ENCODE measurements at regions not wholly inside any gene's neighbourhood (a gene's known extent, or its start where the extent isn't known, plus 50 kb on each side); places are given as distances from the start of the nearest gene placed in this dataset.

- Histone ChIP-seq H3K4me1 (peaks cover 0 to 3% (median 0%) of the 10 kb centered on the region in 4 donors), H3K4me3 (no peak overlapping the region), H3K9me3 (no peaks in the 10 kb centered on the region), H3K36me3 (no peaks in the 10 kb centered on the region), H3K27me3 (no peaks in the 10 kb centered on the region), H3K27ac (no peak overlapping the region)
- WGBS, 2 donors (ENCODE audit: low coverage in 1 of 2) = 72% methylated on average over 3 of the region's 3 CpGs; no CpG with 5 or more reads in 1 of the 2 donors
- no peak for DNase-seq
- intact Hi-C loops (cut with DNase I; ENCODE audit: low total_unique reads) = no loop called here
- in situ Hi-C loops (cut with MboI; ENCODE audit: low pct_ligation_motif_present in 1 of 4, low pct_unique_long_range_greater_than_20kb in 1 of 4, low sequenced_read_pairs in 3 of 4) = no loop called here
- TF ChIP-seq POLR2A (IDR thresholded peaks at IDR 0.05) (no peak), POLR2AphosphoS5 (IDR thresholded peaks at IDR 0.05) (no peak), EP300 (IDR thresholded peaks at IDR 0.05; ENCODE audit: low read depth) (no peak), CTCF (IDR thresholded peaks at IDR 0.05) (no peak)
Measured at GRCh38 chr9:8134635-8135034, 335.1 kb upstream of the DMAC1 start.

- no peak for DNase-seq
- WGBS, 2 donors (ENCODE audit: low coverage in 1 of 2) = 56 to 78% methylated on average over 1 to 2 of the region's 2 CpGs
- no peak overlapping the region for H3K4me3 ChIP-seq
- H3K4me1 ChIP-seq = peaks cover 0 to 3% (median 0%) of the 10 kb centered on the region in 4 donors
- TF ChIP-seq POLR2A (IDR thresholded peaks at IDR 0.05) = no peak
- in situ Hi-C loops (cut with MboI; ENCODE audit: low pct_ligation_motif_present in 1 of 4, low pct_unique_long_range_greater_than_20kb in 1 of 4, low sequenced_read_pairs in 3 of 4) = no loop called here
- H3K27ac ChIP-seq = no peak overlapping the region
- no peaks in the 10 kb centered on the region for H3K27me3 ChIP-seq
- H3K36me3 ChIP-seq = no peaks in the 10 kb centered on the region
- intact Hi-C loops (cut with DNase I; ENCODE audit: low total_unique reads) = no loop called here
- H3K9me3 ChIP-seq = no peaks in the 10 kb centered on the region
Measured at GRCh38 chr9:8133606-8134005, 334.0 kb upstream of the DMAC1 start.

DNA sequence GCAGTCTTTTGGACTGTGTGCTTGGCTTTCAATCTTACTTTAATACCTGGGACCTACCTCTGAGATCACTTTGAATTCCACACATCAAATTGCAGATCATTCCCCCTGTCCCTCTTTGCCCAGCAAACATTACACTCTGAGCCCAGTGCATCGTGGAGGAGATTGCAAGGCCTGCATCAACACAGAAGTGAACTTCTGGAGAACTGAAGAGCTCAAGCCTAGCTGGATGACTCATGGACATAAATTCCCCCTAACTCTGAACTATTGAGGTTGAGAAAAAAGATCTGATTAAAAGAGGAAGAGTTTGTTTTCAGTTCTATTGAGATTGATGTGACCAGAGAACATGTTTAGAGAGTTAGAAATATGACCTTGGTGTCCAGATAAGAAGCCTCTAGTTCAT lies 316.0 kb upstream of the DMAC1 start:
- Histone ChIP-seq H3K4me1 (no peaks in the 10 kb centered on the region), H3K9me3 (no peaks in the 10 kb centered on the region), H3K36me3 (no peaks in the 10 kb centered on the region), H3K27ac (no peak overlapping the region), H3K27me3 (no peaks in the 10 kb centered on the region), H3K4me3 (no peak overlapping the region)
- in situ Hi-C loops (cut with MboI; ENCODE audit: low pct_ligation_motif_present in 1 of 4, low pct_unique_long_range_greater_than_20kb in 1 of 4, low sequenced_read_pairs in 3 of 4) (no loop called here), intact Hi-C loops (cut with DNase I; ENCODE audit: low total_unique reads) (no loop called here)
- no peak for DNase-seq
- 70% methylated on average over 1 of the region's 1 CpG; no CpG with 5 or more reads in 1 of the 2 donors for WGBS, 2 donors (ENCODE audit: low coverage in 1 of 2)
- no peak for TF ChIP-seq CTCF (IDR thresholded peaks at IDR 0.05)
- no peak for TF ChIP-seq POLR2A (IDR thresholded peaks at IDR 0.05)
- TF ChIP-seq EP300 (IDR thresholded peaks at IDR 0.05; ENCODE audit: low read depth) = no peak
- TF ChIP-seq POLR2AphosphoS5 (IDR thresholded peaks at IDR 0.05) = no peak

- H3K27me3 ChIP-seq = no peaks in the 10 kb centered on the region
- TF ChIP-seq POLR2AphosphoS5 (IDR thresholded peaks at IDR 0.05) = no peak
- no peak for TF ChIP-seq POLR2A (IDR thresholded peaks at IDR 0.05)
- no peak for TF ChIP-seq EP300 (IDR thresholded peaks at IDR 0.05; ENCODE audit: low read depth)
- no peak for TF ChIP-seq CTCF (IDR thresholded peaks at IDR 0.05)
- 0% methylated on average over 1 of the region's 1 CpG; no CpG with 5 or more reads in 1 of the 2 donors for WGBS, 2 donors (ENCODE audit: low coverage in 1 of 2)
- no peak overlapping the region for H3K4me3 ChIP-seq
- H3K36me3 ChIP-seq = no peaks in the 10 kb centered on the region
- no peaks in the 10 kb centered on the region for H3K4me1 ChIP-seq
- intact Hi-C loops (cut with DNase I; ENCODE audit: low total_unique reads) (no loop called here), in situ Hi-C loops (cut with MboI; ENCODE audit: low pct_ligation_motif_present in 1 of 4, low pct_unique_long_range_greater_than_20kb in 1 of 4, low sequenced_read_pairs in 3 of 4) (no loop called here)
- DNase-seq = no peak
- no peak overlapping the region for H3K27ac ChIP-seq
- H3K9me3 ChIP-seq = no peaks in the 10 kb centered on the region
Measured at GRCh38 chr9:8114826-8115225, 315.2 kb upstream of the DMAC1 start.

DNA sequence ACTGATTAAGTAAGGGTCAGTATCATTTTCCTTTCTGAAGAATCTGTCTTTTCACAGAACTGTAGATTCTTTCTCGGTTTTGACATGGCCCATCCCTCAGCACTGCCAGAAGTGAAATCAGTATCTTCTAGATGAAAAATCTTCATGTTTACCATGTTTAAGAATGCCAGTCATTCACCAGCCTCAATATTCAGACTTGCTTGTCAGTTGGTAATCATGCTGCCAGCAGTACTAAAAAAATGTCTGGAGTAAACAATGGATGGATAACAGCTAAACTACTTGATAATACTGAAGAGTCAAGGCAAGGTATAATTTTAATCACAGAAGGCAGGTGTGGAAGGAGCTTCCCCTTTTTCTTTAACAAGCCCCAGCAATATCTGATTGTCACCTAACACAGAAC lies 306.8 kb upstream of the DMAC1 start:
- Histone ChIP-seq H3K36me3 (no peaks in the 10 kb centered on the region), H3K4me3 (no peak overlapping the region), H3K9me3 (no peaks in the 10 kb centered on the region), H3K27ac (no peak overlapping the region), H3K4me1 (no peaks in the 10 kb centered on the region), H3K27me3 (no peaks in the 10 kb centered on the region)
- WGBS, 2 donors (ENCODE audit: low coverage in 1 of 2) = 71% methylated on average over 1 of the region's 1 CpG; no CpG with 5 or more reads in 1 of the 2 donors
- intact Hi-C loops (cut with DNase I; ENCODE audit: low total_unique reads) (no loop called here), in situ Hi-C loops (cut with MboI; ENCODE audit: low pct_ligation_motif_present in 1 of 4, low pct_unique_long_range_greater_than_20kb in 1 of 4, low sequenced_read_pairs in 3 of 4) (no loop called here)
- no peak for TF ChIP-seq CTCF (IDR thresholded peaks at IDR 0.05)
- no peak for TF ChIP-seq EP300 (IDR thresholded peaks at IDR 0.05; ENCODE audit: low read depth)
- TF ChIP-seq POLR2AphosphoS5 (IDR thresholded peaks at IDR 0.05) = no peak
- TF ChIP-seq POLR2A (IDR thresholded peaks at IDR 0.05) = no peak
- no peak for DNase-seq

All from transverse colon (tissue), 4 donors.